Stimulated activated CD8-positive, alpha-beta memory T cell treated with anti-CD3 and anti-CD28 coated beads, Interleukin-4, amount 100 ng/mL, for 48 hours (primary cell): ENCODE measurements at regions not wholly inside any gene's neighbourhood (a gene's known extent, or its start where the extent isn't known, plus 50 kb on each side); places are given as distances from the start of the nearest gene placed in this dataset.
A peak's percentile ranks its signal among the peaks of the same experiment; 100 is the strongest.
"Not testable (repeated sequence)": the region's sequence is repeated elsewhere in the genome, so short reads cannot be mapped to it uniquely, and the experiment has no call there.

Experiments
- DNase-seq: peaks from one replicate; pipeline ENCODE4 v3.0.0-alpha.2; 2020

- DNase-seq = no peak
These were observed 429.0 kb downstream of the PREX1 start for GRCh38 chr20:48398506-48399449.

- not testable (repeated sequence) for DNase-seq
These were observed 430.6 kb downstream of the PREX1 start for GRCh38 chr20:48396981-48397861.

- no peak for DNase-seq
These were observed 431.8 kb downstream of the PREX1 start for GRCh38 chr20:48395816-48396546.

GRCh38 chr20:48394415-48395081, 433.3 kb downstream of the PREX1 start:
- no peak for DNase-seq

- no peak for DNase-seq
These were observed 434.0 kb downstream of the PREX1 start for GRCh38 chr20:48393737-48394314.

- DNase-seq = no peak
These were observed 434.5 kb downstream of the PREX1 start for GRCh38 chr20:48393311-48393685.

- no peak for DNase-seq
These were observed 435.1 kb downstream of the PREX1 start for GRCh38 chr20:48392407-48393310.

- DNase-seq = no peak
These were observed 436.8 kb downstream of the PREX1 start for GRCh38 chr20:48390981-48391380.

GRCh38 chr20:48387675-48388074, 440.1 kb downstream of the PREX1 start:
- DNase-seq = no peak

- DNase-seq = no peak
These were observed 442.3 kb downstream of the PREX1 start for GRCh38 chr20:48385527-48385926.

- DNase-seq = no peak
These were observed 442.7 kb downstream of the PREX1 start for GRCh38 chr20:48385114-48385513.

GRCh38 chr20:48384147-48384818, 443.5 kb downstream of the PREX1 start:
- peak; percentile 54 for DNase-seq

GRCh38 chr20:48383252-48383651, 444.5 kb downstream of the PREX1 start:
- no peak for DNase-seq

- no peak for DNase-seq
These were observed 445.5 kb downstream of the PREX1 start for GRCh38 chr20:48382304-48382703.

GRCh38 chr20:48381353-48382120, 446.3 kb downstream of the PREX1 start:
- DNase-seq = no peak

- no peak for DNase-seq
These were observed 447.1 kb downstream of the PREX1 start for GRCh38 chr20:48380661-48381060.

GRCh38 chr20:48378976-48379675, 448.7 kb downstream of the PREX1 start:
- no peak for DNase-seq

- no peak for DNase-seq
These were observed 449.9 kb downstream of the PREX1 start for GRCh38 chr20:48377940-48378339.

- DNase-seq = no peak
These were observed 452.0 kb downstream of the PREX1 start for GRCh38 chr20:48375804-48376203.
